PC-9 (cell line): ENCODE measurements at regions not wholly inside any gene's neighbourhood (a gene's known extent, or its start where the extent isn't known, plus 50 kb on each side); places are given as distances from the start of the nearest gene placed in this dataset.

Experiments used
- BruUV-seq: library from RNA; stranded (reverse); fragments of 400-500 nt; replicated peaks from 2 replicates; lab custom pipeline; 2021; lab: Mats Ljungman, UMichigan
- CTCF ChIA-PET: fragments of 300-600 bp; sonication (Branson Sonifier 250); formaldehyde crosslinking; loops from one replicate; lab custom pipeline; 2022; ENCODE audit warnings: antibody characterized with exemption; lab: Charles Lee
- POLR2A ChIA-PET: fragments of 300-600 bp; sonication (Branson Sonifier 250); formaldehyde crosslinking; loops from one replicate; lab custom pipeline; 2022; ENCODE audit warnings: antibody characterized with exemption; ENCODE audit not compliant: unreplicated experiment; lab: Charles Lee
- DNase-seq, 2 experiments: peaks; one replicate each; pipeline versions ENCODE4 v3.0.0 to v3.0.0-alpha.2; 2015 to 2022; ENCODE audit warnings: mixed read lengths in 1 of 2
- H2AFZ ChIP-seq: fragments of 200-600 bp; sonication (generic); 2 replicates; pipeline ENCODE4 v1.8.1; 2017; ENCODE audit warnings: antibody characterized with exemption
- H3F3A ChIP-seq: fragments of 200-600 bp; sonication (generic); 2 replicates; pipeline ENCODE4 v1.8.1; 2017; ENCODE audit warnings: antibody characterized with exemption, mild to moderate bottlenecking, low read depth; ENCODE audit not compliant: insufficient read depth
- H3K27ac ChIP-seq: fragments of 200-600 bp; sonication (generic); 2 replicates; pipeline ENCODE4 v1.6.1; 2016; ENCODE audit warnings: mixed run types
- H3K27me3 ChIP-seq: fragments of 200-600 bp; sonication (generic); 2 replicates; pipeline ENCODE4 v1.6.1; 2016; ENCODE audit warnings: low read depth, mixed run types; ENCODE audit not compliant: insufficient read depth
- H3K36me3 ChIP-seq: fragments of 200-600 bp; sonication (generic); 2 replicates; pipeline ENCODE4 v1.6.1; 2016; ENCODE audit warnings: low read depth, mixed run types
- H3K4me1 ChIP-seq: fragments of 200-600 bp; sonication (generic); replicated peaks from 2 replicates; pipeline ENCODE4 v1.6.1; 2016; ENCODE audit warnings: mixed run types; ENCODE audit not compliant: insufficient read depth
- H3K4me2 ChIP-seq: fragments of 200-600 bp; sonication (generic); 2 replicates; pipeline ENCODE4 v1.6.1; 2017; ENCODE audit warnings: mixed run types
- H3K4me3 ChIP-seq: fragments of 200-600 bp; sonication (generic); 2 replicates; pipeline ENCODE4 v1.6.1; 2016; ENCODE audit warnings: mixed run types
- H3K79me2 ChIP-seq: fragments of 200-600 bp; sonication (generic); 2 replicates; pipeline ENCODE4 v1.6.1; 2017; ENCODE audit warnings: low read depth, mixed run types
- H3K9me2 ChIP-seq: fragments of 200-600 bp; sonication (generic); 2 replicates; pipeline ENCODE4 v1.8.1; 2017; ENCODE audit warnings: mild to moderate bottlenecking; ENCODE audit not compliant: insufficient read depth
- H3K9me3 ChIP-seq: fragments of 200-600 bp; sonication (generic); 2 replicates; pipeline ENCODE4 v1.8.1; 2016; ENCODE audit warnings: low read depth; ENCODE audit not compliant: insufficient read depth
- H4K20me1 ChIP-seq: fragments of 200-600 bp; sonication (generic); 2 replicates; pipeline ENCODE4 v1.8.1; 2017; ENCODE audit not compliant: insufficient read depth
- CTCF ChIP-seq: fragments of 200-600 bp; sonication (generic); conservative IDR thresholded peaks from 2 replicates; pipeline ENCODE4 v1.6.1; 2017; ENCODE audit warnings: mixed run types, antibody characterized with exemption, mild to moderate bottlenecking, moderate library complexity
- EZH2 ChIP-seq: fragments of 200-600 bp; sonication (generic); IDR thresholded peaks from 2 replicates; pipeline ENCODE4 v1.8.0; 2017; ENCODE audit warnings: antibody characterized with exemption, low read depth
- intact Hi-C: fragments of 100-400 bp; cut with micrococcal nuclease; formaldehyde crosslinking; loops from one replicate; pipeline ENCODE4 v1.10.0; 2022; ENCODE audit not compliant: unreplicated experiment
- microRNA-seq: library from miRNA; unstranded; fragments of <30 nt; microRNA quantifications from one replicate; pipeline ENCODE4 v1.2.0, GENCODE V29; 2021; ENCODE audit warnings: borderline number of aligned reads, borderline replicate concordance

DNA sequence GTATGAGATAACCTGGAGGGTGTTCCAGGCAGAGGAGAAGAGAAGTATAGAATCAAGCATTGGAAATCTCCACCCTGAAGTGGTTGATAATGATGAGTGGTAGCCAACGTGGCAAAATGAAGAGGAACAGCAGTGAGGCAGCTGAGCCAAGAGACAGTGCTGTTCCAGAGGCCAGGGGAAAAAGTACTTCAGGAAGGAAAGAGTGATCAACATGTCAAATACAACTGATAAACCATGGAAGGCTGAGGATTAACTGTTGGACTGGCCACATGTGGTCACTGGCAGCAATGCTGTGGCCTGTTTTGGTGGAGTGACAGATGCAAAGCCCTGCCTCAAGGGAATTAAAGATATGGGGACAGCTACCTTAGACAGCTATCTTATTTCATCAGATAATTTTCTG, 51.9 kb upstream of the RMP24 start:
- TF ChIP-seq CTCF (no peak), EZH2 (no peak)
- Histone ChIP-seq H3K36me3 (no peaks in the 10 kb centered on the region), H3F3A (no peaks in the 10 kb centered on the region), H3K4me3 (no peak overlapping the region), H3K9me3 (no peaks in the 10 kb centered on the region), H3K4me1 (no peaks in the 10 kb centered on the region), H2AFZ (no peak overlapping the region), H3K4me2 (no peak overlapping the region), H4K20me1 (no peaks in the 10 kb centered on the region), H3K27ac (no peak overlapping the region), H3K9me2 (no peaks in the 10 kb centered on the region), H3K27me3 (0 out of 2 replicates have a peak, but pooled peaks cover 2% of the 10 kb centered on the region), H3K79me2 (no peaks in the 10 kb centered on the region)
- BruUV-seq, result no TSS peak
- CTCF ChIA-PET, result no interaction called here
- intact Hi-C loops, result no loop called here
- POLR2A ChIA-PET, result no interaction called here
- DNase-seq, result no peak

Small RNA genes lying in the stretch of these regions (microRNA-seq; reads per million reads assigned to microRNA genes)
- 4.7 reads per million for gene MIR187
